GM12878 (cell line): ENCODE measurements at regions not wholly inside any gene's neighbourhood (a gene's known extent, or its start where the extent isn't known, plus 50 kb on each side); places are given as distances from the start of the nearest gene placed in this dataset.

Experiments
- ATAC-seq: fragments of 200-7000 bp; cut with Tn5 transposase; 3 replicates; pipeline ENCODE4 v1.9.1; 2020; ENCODE audit warnings: mild to moderate bottlenecking, moderate library complexity
- BruUV-seq: library from RNA; stranded (reverse); fragments of 400-500 nt; replicated peaks from 2 replicates; lab custom pipeline; 2021; lab: Mats Ljungman, UMichigan
- CTCF ChIA-PET: fragments of 300-600 bp; sonication (Branson Sonifier 250); formaldehyde crosslinking; extraction: SDS; loops from one replicate; lab custom pipeline; 2021; ENCODE audit warnings: inconsistent platforms; lab: Yijun Ruan, JAX
- POLR2A ChIA-PET: fragments of 350-600 bp; formaldehyde crosslinking; extraction: SDS; loops from one replicate; lab custom pipeline; 2021; ENCODE audit warnings: inconsistent platforms; lab: Charles Lee
- RAD21 ChIA-PET: fragments of 300-600 bp; sonication (Branson Sonifier 250); formaldehyde crosslinking; loops from one replicate; lab custom pipeline; 2023; ENCODE audit warnings: antibody characterized with exemption; ENCODE audit not compliant: unreplicated experiment; lab: Charles Lee
- SMC1A ChIA-PET: fragments of 300-600 bp; sonication (Branson Sonifier 250); formaldehyde crosslinking; loops from one replicate; lab custom pipeline; 2023; ENCODE audit not compliant: unreplicated experiment, uncharacterized antibody; lab: Charles Lee
- DNase-seq: peaks from one replicate; pipeline ENCODE4 v3.0.0-alpha.2; 2011; ENCODE audit warnings: low read depth, low spot score
- FAIRE-seq: peaks from 3 replicates; lab custom pipeline; 2011; peaks lifted over from hg19 to GRCh38; lab: Jason Lieb, UNC
- H2AFZ ChIP-seq: 2 replicates; pipeline ENCODE4 v1.6.0; 2011; ENCODE audit warnings: low read depth, low read length, control low read depth; ENCODE audit not compliant: control insufficient read depth
- H3K27ac ChIP-seq: 2 replicates; pipeline ENCODE4 v1.5.1; 2011; ENCODE audit warnings: control low read depth; ENCODE audit not compliant: control insufficient read depth, insufficient read depth
- H3K27me3 ChIP-seq, 2 experiments: replicated peaks in 1 of 2; 2 replicates each; pipeline versions ENCODE4 v1.6.0 to v1.6.1; 2011; ENCODE audit warnings: low read length in 1 of 2; ENCODE audit not compliant: control insufficient read depth in 2 of 2, insufficient read depth in 2 of 2
- H3K36me3 ChIP-seq, 2 experiments: 2 replicates each; pipeline ENCODE4 v1.5.1; 2011; ENCODE audit warnings: low read length in 1 of 2; ENCODE audit not compliant: control insufficient read depth in 2 of 2, insufficient read depth in 2 of 2
- H3K4me1 ChIP-seq: 2 replicates; pipeline ENCODE4 v1.6.1; 2011; ENCODE audit warnings: mild to moderate bottlenecking, low read length, moderate library complexity, mixed read lengths; ENCODE audit not compliant: control insufficient read depth, insufficient read depth
- H3K4me2 ChIP-seq: 2 replicates; pipeline ENCODE4 v1.6.0; 2011; ENCODE audit warnings: control low read depth; ENCODE audit not compliant: control insufficient read depth, insufficient read depth
- H3K4me3 ChIP-seq: fragments of 200-600 bp; sonication (generic); 2 replicates; pipeline ENCODE4 v1.5.1; 2016
- H3K79me2 ChIP-seq: 2 replicates; pipeline ENCODE4 v1.6.0; 2011; ENCODE audit warnings: low read length; ENCODE audit not compliant: control insufficient read depth, insufficient read depth
- H3K9ac ChIP-seq: 2 replicates; pipeline ENCODE4 v1.8.0; 2011; ENCODE audit warnings: low read length, control low read depth, mixed read lengths; ENCODE audit not compliant: control insufficient read depth, insufficient read depth
- H3K9me3 ChIP-seq: replicated peaks from 3 replicates; pipeline ENCODE4 v1.5.1; 2011; ENCODE audit warnings: mild to moderate bottlenecking, low read length; ENCODE audit not compliant: control insufficient read depth, insufficient read depth
- H4K20me1 ChIP-seq: 2 replicates; pipeline ENCODE4 v1.6.0; 2011; ENCODE audit not compliant: control insufficient read depth, insufficient read depth
- TBL1XR1 ChIP-seq: IDR thresholded peaks from 2 replicates; pipeline ENCODE4 v1.6.1; 2012; ENCODE audit warnings: low read depth, low read length, improper control_type of control experiment
- TCF7 ChIP-seq: IDR thresholded peaks from 2 replicates; pipeline ENCODE4 v1.6.1; 2014; ENCODE audit warnings: antibody characterized with exemption, borderline replicate concordance
- ZNF687 ChIP-seq: fragments of 450-650 bp; IDR thresholded peaks from 2 replicates; pipeline ENCODE4 v1.6.1; 2017; ENCODE audit warnings: mild to moderate bottlenecking, moderate library complexity
- WGBS: methylation state at CpG from one replicate; pipeline ENCODE4 v1.1.6; 2016; ENCODE audit warnings: low lambda C conversion rate; ENCODE audit not compliant: insufficient replicate concordance, insufficient coverage; ENCODE audit errors: missing lambda C conversion rate; 5-methylcytosine and 5-hydroxymethylcytosine counted together
- in situ Hi-C: fragments of 300-500 bp; cut with MboI; formaldehyde crosslinking; loops from 9 replicates; pipeline ENCODE4 v1.14.3; 2018; ENCODE audit warnings: mixed read lengths
- intact Hi-C: fragments of 100-400 bp; cut with micrococcal nuclease; formaldehyde crosslinking; loops from one replicate; pipeline ENCODE4 v1.14.2; 2022; ENCODE audit not compliant: unreplicated experiment

- H3K9ac ChIP-seq = no peak overlapping the region
- H3K4me2 ChIP-seq = no peak overlapping the region
- ChIA-PET SMC1A (no interaction called here), RAD21 (no interaction called here), POLR2A (no interaction called here), CTCF (interaction anchor here (0.6 to 1.2 kb wide), 3 partner anchors 405 to 578 kb away, joined by 3 read pairs; no protein-coding TSS in a partner anchor)
- H3K79me2 ChIP-seq = no peaks in the 10 kb centered on the region
- H3K4me1 ChIP-seq = no peaks in the 10 kb centered on the region
- H3K27ac ChIP-seq = no peak overlapping the region
- H3K36me3 ChIP-seq = no peaks in the 10 kb centered on the region
- ATAC-seq (no peak), FAIRE-seq (no peak), DNase-seq (no peak)
- BruUV-seq = no TSS peak
- intact Hi-C loops = no loop called here
- H4K20me1 ChIP-seq = no peaks in the 10 kb centered on the region
- in situ Hi-C loops = loop anchor here (25.0 kb wide), 1 partner anchor 1799 kb away; the partner anchor contains the start of gene PCDH10
- no peak overlapping the region for H2AFZ ChIP-seq
- no peak overlapping the region for H3K4me3 ChIP-seq
- H3K9me3 ChIP-seq = no peaks in the 10 kb centered on the region
- H3K27me3 ChIP-seq = no peaks in the 10 kb centered on the region
- 32% methylated on average over 3 of the region's 3 CpGs for WGBS
- no peak for TF ChIP-seq ZNF687
- TF ChIP-seq TBL1XR1 = no peak
- no peak for TF ChIP-seq TCF7
Observed at GRCh38 chr4:134936014-134936413, 734.4 kb upstream of the PABPC4L start.
